ENCODE measurements at regions not wholly inside any gene's neighbourhood (a gene's known extent, or its start where the extent isn't known, plus 50 kb on each side); places are given as distances from the start of the nearest gene placed in this dataset.
"Not testable (repeated sequence)": the region's sequence is repeated elsewhere in the genome, so short reads cannot be mapped to it uniquely, and the experiment has no call there.

DNA sequence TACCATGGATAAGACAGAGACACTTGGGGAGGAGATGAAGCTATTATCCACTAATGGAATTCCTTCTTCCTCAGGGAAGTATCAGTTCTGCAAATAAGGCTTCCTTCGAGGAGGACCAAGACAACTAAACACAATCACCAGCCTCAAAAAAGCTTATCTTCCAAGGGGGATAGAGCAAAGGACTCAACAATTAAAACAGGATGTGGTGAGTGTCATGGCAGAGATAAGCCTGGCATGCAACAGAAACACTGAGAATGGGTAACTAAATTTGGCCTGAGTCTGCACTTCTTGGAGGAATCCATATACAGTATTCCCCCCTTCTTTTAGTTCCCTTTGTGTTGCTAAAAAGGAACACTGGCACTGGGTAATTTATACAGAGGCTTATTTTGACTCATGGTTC, 1285.2 kb downstream of the GATA3 start:
- DNase-seq = no peak

DNA sequence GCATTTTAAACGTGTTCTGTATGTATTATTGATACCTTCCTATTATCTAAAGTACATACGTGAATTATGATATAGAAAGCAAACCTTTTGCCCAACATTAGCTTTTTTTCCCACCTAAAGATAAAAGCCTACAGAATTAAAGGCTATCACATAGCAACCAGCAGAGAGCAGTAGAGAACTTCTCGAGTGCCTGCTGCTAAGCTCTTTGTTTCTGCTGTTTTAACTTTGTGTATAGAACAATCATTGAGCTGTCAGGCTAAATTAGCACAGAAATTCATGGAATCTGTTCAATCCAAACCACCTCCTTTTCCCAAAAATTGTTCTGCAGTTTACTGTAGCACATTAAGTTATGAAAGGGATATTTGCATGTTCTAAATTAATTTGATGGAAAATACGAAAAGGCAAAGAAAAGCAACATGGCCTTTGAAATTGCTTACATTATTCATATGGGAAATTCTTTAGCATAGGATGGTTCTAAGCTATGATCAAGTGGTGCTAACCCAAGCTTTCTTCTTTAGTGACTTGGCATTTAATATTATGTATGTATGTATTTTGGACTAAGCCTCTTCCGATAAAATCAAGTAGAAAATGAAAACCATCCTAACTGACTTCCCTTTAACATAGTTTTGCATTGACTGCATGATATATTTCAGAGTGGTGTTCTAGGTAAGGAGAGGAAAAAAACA, 1288.5 kb downstream of the GATA3 start:
- DNase-seq = no peak

DNA sequence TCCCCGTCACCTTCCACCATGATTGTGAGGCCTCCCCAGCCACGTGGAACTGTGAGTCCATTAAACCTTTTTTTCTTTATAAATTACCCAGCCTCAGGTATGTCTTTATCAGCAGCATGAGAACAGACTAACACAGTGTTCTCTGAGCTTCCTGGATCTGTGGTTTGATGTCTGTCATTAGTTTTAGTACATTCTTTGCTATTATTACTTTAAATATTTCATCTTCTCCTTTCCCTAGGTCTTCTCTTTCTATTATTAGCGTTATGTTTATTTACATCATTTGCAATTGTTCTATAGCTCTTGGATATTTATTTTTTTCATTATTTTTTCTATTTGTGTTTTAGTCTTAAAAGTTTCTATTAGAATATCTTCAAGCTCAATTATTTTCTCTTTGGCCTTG, 1293.4 kb downstream of the GATA3 start:
- DNase-seq = not testable (repeated sequence)

DNA sequence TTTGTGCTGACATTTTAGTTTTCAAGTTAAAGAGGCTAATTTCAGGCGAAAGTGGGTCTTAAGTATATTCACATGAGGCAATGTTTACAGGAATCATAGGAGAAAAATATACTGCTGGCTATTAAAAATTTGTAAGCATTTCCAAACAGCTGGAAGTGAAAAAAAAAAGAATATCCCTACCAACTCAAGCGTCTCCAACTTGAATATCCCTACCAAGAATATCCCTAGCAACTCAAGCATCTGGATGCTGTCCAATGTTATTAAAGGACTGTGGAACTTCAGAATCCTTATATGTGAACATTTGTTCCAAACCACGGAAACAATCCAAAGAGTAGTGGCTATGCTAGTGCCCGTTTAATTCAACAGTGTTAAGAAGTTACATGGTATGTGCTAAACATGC, 1303.0 kb downstream of the GATA3 start:
- no peak for DNase-seq

DNA sequence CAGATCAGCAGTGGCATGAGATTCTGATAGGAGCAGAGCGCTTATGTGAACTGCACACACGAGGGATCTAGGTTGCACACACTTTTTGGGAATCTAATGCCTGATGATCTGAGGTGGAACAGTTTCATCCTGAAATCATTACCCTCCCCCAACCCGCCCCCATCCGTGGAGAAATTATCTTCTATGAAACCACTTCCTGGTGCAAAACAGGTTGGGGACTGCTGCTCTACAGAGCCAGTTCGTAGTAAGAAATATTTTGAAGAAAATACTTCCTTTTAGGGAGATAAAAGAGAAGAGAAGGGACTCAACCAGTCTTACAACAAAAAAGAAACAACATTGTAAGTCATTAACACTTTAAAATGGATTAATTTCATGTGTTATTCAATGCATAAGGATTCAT, 1308.2 kb downstream of the GATA3 start:
- DNase-seq = no peak

DNA sequence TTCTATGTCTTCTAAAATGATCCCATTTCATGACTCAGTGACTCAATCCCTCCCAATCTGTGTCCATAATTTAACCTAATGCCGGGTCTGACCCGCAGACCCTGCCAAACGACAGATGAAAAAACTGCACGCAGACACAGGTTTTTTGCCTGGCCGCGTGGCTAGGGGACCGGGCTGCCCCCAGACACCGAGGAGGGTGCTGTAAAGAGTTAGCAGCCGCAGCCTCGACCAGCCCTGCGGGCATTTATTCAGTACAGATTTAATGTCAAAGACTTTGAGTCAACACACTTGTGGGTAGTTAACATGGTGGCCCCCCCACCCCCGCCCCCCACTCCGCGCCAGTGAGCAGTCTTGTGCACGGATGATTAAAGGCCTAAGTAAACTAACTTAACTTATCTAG, 1324.7 kb downstream of the GATA3 start:
- no peak for DNase-seq

DNA sequence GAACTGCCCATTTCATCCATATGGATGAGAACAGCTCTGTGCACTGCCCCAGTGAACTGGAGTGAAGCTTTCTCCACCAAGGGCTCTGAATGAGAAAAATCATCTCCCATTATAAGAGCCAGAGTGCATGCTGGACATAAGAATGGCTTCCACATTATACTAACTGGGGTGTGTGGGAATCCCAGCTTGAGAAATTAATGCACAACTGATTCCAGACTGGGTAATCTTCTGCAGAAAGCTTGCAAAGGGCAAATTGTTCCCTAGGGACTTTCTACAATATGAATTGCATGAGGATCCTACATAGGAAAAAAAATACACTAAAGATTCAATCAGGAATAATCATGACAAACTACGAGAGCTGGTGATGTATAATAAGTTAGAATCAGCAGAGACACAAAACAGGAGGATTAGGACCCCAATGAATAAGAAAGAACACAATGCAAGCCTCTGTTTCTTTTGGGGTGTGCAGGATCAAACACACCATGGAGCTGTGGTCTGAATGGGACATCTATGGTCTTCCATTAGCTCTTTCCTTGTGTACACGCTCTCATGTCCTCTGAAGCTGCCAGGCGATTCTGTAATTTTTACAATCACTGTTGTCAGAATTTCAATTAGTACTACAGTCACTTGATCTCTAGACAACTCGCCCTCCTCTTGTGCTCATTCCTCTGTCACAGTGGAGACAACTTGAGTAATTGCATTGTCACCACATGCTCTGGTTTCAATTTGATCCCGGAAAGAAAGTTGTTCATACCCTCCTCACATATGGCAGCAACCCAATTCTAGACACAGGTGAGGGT, 1327.4 kb downstream of the GATA3 start:
- DNase-seq = no peak

DNA sequence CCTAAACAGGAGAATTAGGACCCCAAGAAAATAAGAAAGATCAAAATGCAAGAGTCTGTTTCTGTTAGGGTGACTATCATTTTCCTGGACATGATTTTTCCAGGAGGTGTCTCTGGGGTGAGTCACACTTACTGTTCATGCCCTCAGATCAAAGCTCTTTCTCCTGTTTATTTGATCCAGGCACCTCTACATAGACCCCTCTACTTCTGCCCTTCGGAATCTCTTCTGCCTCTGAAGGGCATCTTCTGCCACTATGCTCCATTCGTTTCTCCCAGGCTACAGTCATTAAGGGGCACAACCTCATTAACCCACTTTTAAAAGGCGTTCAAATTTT, 1328.0 kb downstream of the GATA3 start:
- DNase-seq = no peak

DNA sequence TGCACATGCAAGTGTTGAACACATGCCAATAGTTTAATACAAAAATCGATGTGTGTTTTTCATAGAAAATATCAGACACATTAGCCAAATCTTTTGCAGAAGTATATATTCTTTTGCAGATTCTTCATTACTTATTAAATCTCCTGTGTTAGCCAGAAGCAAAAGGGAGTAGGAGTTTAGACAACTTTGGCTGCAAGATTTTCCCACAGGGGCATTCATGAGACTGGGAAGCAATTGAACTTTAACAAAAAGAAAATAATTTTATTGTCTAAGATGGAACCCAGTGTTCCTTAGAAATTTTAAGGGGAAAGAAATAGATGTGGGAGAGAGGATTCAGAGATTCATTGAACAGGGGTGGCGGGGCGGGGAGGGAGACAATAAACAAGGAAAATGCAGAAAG, 1336.0 kb downstream of the GATA3 start:
- DNase-seq = no peak

DNA sequence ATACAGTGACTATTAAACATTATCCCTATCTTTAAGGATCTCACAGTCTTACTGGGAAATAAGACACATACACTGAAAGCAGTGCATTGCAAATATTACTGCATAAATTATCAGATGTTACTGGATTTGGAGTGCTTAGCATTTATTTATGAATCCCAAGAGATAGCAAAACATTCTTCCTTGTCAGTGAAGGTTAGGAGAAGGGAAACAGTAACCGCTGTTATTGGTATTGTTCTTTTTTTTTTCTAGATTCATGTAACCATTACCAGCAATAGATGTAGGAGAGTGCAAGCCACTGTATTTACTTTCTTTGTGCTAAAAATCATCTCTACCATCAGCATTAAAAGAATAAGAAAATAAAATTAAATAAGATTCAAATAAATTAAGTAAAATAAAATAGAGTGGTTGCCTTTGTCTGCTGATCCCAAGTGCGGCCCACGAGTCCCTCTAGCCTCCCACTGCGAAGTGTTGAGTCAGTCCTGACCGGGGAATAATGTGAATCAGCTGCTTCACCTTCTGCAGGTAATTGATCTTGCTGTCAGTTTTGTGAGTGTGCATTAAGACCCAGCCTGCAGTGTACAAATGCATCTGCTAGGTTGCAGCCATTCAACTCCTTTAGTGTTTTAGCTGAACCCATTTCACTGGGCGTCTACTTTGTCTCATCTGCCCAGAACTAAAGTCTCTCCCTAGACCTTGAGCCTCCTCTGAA, 1344.9 kb downstream of the GATA3 start:
- DNase-seq = no peak

DNA sequence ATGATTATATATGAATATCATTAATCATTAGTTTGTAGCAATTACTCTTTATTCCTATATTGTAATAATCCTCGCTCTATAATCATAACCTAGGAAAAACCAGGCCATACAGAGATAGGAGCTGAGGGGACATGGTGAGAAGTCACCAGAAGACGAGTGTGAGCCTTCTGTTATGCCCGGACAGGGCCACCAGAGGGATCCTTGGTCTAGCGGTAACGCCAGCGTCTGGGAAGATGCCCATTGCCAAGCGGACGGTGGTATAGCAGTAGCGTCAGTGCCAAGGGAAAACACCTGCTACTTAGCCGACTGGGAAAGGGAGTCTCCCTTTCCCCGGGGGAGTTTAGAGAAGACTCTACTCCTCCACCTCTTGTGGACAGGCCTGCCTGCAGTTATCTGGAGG, 1347.6 kb downstream of the GATA3 start:
- not testable (repeated sequence) for DNase-seq

DNA sequence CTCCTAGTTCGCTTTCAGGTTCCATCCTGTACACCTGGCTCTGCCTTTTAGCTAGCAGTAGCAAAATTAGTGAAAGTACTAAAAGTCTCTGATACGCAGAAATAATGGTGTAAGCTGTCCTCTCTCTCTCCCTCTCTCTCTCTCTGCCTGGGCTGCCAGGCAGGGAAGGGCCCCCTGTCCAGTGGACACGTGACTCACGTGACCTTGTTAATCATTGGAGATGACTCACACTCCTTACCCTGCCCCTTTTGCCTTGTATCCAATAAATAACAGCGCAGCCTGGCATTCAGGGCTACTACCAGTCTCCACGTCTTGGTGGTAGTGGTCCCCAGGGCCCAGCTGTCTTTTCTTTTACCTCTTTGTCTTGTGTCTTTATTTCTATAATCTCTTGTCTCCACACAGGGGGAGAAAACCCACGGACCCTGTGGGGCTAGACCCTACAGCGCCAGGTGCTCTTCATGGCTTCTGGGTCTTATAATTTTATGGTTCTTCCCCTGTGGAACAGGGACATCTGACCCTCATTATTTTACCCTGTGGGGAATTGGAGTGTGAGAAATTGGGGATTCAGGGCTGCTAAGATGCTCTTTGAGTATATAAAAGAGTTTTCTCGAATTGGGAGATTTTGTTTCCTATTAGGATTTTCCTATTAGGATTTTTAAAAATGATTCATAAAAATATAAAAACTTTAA, 1348.2 kb downstream of the GATA3 start:
- DNase-seq = not testable (repeated sequence)

DNA sequence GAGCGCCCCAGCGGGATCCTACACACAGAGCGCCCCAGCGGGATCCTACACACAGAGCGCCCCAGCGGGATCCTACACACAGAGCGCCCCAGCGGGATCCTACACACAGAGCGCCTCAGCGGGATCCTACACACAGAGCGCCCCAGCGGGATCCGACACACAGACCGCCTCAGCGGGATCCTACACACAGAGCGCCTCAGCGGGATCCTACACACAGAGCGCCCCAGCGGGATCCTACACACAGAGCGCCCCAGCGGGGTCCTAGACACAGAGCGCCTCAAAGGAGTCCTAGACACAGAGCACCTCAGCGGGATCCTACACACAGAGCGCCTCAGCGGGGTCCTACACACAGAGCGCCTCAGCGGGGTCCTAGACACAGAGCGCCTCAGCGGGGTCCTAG, 1352.7 kb downstream of the GATA3 start:
- DNase-seq = not testable (repeated sequence)

DNA sequence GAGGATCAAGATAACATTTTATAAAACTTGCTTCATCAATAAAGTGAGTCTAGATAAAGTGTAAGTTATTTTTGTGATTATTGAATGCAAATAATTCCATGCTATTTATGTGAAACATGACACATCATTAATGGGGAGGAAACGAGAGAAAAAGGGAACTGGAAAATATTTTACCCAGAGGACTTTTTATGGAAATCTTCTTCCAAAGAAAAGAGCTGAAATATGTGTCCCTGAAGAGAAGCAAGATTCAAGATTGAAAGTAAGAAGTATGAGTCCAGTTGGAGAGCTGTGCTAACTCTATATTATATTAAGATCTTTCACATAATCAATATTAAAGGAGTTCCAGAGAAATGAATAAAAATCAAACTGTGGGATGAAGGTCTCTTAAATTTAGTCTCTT, 1361.8 kb downstream of the GATA3 start:
- no peak for DNase-seq

DNA sequence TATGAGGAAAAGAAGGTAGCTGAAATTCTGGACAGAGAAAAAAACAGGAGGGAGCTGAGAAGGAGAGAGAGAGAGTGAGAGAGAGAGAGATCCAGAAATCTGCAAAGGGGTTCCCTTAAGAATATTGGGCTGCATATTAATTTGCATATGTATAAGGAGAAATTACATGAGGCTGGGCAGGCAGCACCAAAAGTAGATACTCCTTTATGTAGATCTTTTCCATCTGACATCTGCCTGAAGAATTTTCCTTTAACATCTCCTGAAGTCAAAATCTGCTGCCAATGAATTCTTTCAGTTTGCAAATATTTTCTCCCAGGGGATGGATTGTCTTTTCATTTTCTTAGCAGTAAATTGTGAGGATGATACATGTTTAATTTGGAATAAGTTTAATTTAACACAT, 1365.3 kb downstream of the GATA3 start:
- no peak for DNase-seq

DNA sequence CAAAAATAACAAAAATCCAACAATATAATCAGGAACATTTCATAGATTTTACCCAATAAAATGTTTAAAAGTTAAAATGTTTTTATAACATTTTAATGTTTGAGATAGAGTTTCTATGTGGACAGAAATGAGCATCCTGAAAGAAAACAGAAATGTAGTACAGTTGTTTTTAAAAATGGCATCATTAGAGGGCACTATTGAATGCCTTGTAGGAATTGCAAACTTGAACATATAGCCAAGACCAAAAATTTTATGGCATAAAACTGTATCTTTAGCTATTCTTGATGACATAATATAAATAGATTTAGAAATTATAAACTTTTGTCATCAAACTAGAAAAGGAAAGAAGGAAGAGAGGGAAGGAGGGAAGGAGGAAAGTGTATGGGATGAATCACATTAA, 1372.7 kb downstream of the GATA3 start:
- DNase-seq = no peak

DNA sequence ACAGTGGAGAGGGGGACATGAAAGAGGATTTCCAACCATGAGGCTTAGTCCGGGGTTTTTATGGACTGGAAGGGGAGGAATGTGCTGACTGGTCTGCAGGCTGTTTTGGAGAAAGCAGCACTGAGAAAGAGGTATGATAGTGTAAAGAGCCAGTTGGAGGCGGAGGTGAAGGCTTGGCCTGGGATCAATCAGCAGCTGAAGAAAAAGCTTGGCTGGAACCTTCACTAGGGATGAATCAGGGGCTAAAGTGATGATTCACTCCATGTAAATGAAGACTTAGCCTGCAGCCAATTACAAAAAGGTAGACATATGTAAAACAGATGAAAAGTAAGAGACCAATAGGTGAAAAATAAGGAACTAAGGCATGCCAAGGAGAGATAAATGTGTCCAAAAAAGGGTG, 1382.6 kb downstream of the GATA3 start:
- DNase-seq = no peak

DNA sequence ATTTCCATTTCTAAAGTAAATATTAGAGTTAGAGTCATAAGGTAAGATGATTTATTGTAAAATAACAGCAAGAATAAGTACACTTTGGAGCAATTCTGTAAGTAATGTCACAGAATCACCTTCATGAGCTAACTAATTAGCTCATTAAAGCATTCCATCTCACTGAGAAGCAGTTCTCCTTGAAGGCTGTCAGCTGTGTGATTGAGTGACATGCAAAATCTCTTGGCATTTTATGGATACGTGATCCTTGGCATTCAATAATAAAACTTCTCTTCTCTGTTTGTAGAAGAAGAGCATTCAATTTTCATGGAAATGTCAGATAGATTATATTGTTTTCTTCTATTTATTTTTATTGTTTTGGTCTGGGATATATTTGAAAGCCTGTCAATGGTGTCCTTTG, 1389.3 kb downstream of the GATA3 start:
- no peak for DNase-seq

DNA sequence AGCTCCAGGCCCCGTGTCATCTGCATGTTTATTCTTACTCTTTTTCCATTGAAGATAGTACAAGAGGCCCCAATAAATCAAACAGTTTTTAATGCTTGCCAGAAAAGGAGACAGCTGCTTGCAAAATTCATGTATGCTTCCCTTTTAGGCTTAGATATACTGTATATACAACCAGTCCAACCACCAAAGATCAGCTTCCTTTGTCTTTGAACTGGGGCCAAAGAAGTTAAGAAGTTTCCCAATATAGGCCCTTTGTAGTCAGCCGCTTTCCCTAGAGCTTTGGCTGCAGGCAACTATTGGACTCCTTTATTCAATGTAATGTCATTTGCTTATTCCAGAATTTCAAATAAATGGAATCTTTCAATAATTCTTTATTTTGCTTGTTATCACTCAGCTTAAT, 1395.0 kb downstream of the GATA3 start:
- DNase-seq = no peak

DNA sequence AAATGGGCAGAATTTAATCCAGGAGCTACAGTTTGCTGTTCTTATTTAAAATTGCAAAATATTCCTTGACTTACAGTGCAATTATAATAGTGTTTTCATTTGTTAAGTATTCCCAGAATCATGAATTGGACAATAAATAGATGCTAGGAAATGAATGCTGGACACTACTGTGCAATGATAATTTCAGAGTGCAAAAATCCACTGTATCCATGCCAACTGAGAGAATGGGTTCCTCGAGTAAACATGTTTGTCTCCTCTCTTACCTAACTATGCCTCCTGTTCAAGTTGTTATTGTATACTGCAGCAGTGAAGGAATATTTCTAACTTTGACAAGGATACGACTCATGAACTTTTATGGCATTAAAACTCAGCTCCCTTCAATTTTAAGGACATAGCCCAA, 1396.3 kb downstream of the GATA3 start:
- no peak for DNase-seq

DNA sequence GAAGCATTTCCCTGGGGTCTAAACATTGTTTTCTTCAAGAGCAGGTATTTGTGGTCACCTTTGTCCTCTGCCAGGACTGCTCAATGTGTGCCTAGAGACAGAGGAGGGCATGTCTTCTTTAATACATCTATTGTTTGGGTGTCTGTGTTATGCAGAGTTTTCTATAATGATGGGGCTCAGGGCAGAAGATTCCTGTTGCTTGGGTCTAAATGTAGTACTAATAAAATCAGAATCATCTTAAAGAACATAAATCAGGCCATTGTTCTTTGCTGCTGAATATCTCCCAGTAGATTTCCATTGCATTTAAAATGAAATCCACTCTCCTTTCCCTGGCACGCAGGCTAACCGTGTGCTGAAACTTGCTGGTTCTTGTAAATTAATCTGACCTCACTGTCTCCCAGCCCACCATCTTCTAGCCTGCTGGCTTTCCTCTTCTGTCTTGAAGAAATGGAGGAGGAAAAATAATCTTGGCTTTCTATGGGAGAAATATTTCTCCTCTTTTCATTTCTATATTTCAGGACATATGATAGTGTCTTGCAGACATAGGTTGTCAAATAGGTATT, 1396.8 kb downstream of the GATA3 start:
- DNase-seq = no peak

DNA sequence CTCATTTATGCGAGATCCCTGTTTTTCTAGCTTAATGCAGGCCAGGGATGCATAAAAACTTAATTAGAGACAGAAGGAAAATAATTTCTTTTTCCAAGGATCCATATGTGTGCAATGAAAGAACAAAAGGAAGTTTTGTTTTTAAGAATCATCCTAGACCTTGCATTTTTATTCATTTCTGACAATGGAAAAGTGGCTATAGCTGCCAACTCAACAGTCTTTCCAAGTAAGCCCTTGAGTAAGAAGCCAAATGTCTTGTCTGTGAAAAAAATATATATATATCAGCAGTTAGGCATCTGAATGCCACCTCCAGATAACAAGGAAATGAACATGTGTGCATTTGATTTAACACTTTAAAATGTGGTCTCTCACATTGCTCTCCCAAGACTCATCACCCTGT, 1397.6 kb downstream of the GATA3 start:
- DNase-seq = no peak

DNA sequence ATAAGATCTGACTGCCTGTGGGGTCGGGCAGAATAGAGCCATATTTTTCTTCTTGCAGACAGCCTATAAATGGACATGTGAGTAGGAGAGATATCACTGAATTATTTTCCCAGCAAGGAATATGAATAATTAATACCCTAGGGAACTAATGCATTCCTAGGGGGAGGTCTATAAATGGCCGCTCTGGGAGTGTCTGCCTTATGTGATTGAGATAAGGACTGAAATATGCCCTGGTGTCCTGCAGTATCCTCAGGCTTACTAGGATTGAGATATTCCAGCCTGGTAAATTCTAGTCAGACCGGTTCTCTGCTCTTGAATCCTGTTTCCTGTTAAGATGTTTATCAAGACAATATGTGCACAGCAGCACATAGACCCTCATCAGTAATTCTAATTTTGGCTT, 1399.4 kb downstream of the GATA3 start:
- not testable (repeated sequence) for DNase-seq
